Astrocyte (in vitro differentiated cells and primary cell): ENCODE measurements at regions not wholly inside any gene's neighbourhood (a gene's known extent, or its start where the extent isn't known, plus 50 kb on each side); places are given as distances from the start of the nearest gene placed in this dataset.
A peak's percentile ranks its signal among the peaks of the same experiment; 100 is the strongest.

ENCODE experiments used
- DNase-seq: peaks from one replicate; pipeline ENCODE4 v3.0.0-alpha.2; 2010; ENCODE audit warnings: low read depth
- FAIRE-seq: peaks from 2 replicates; lab custom pipeline; 2011; peaks lifted over from hg19 to GRCh38; lab: Jason Lieb, UNC
- H2AFZ ChIP-seq: 2 replicates; pipeline ENCODE4 v1.6.0; 2012; ENCODE audit warnings: low read depth, low read length, inconsistent platforms
- H3K27ac ChIP-seq: 2 replicates; pipeline ENCODE4 v1.5.1; 2011; ENCODE audit warnings: low read depth, low read length, inconsistent platforms
- H3K27me3 ChIP-seq: 2 replicates; pipeline ENCODE4 v1.6.0; 2011; ENCODE audit warnings: low read length, inconsistent platforms; ENCODE audit not compliant: insufficient read depth
- H3K36me3 ChIP-seq: 2 replicates; pipeline ENCODE4 v1.5.1; 2011; ENCODE audit warnings: low read length, inconsistent platforms; ENCODE audit not compliant: insufficient read depth
- H3K4me1 ChIP-seq: 2 replicates; pipeline ENCODE4 v1.5.1; 2011; ENCODE audit warnings: low read length, inconsistent platforms; ENCODE audit not compliant: insufficient read depth
- H3K4me2 ChIP-seq: 2 replicates; pipeline ENCODE4 v1.6.0; 2012; ENCODE audit warnings: low read length, inconsistent platforms
- H3K4me3 ChIP-seq: 2 replicates; pipeline ENCODE4 v1.5.1; 2011; ENCODE audit warnings: low read depth, mild to moderate bottlenecking, low read length, inconsistent platforms; ENCODE audit not compliant: insufficient read depth
- H3K79me2 ChIP-seq: 2 replicates; pipeline ENCODE4 v1.6.0; 2012; ENCODE audit warnings: mild to moderate bottlenecking, low read length, inconsistent platforms; ENCODE audit not compliant: insufficient read depth
- H3K9ac ChIP-seq: 2 replicates; pipeline ENCODE4 v1.6.0; 2012; ENCODE audit warnings: mild to moderate bottlenecking, low read length, inconsistent platforms
- H3K9me3 ChIP-seq: 2 replicates; pipeline ENCODE4 v1.5.1; 2012; ENCODE audit warnings: low read depth, mild to moderate bottlenecking, low read length, inconsistent platforms; ENCODE audit not compliant: insufficient read depth
- H4K20me1 ChIP-seq: 2 replicates; pipeline ENCODE4 v1.6.0; 2012; ENCODE audit warnings: low read length, inconsistent platforms; ENCODE audit not compliant: insufficient read depth
- H3K27ac Mint-ChIP-seq: one replicate; pipeline ENCODE4 v1.8.0; 2021; ENCODE audit warnings: mild to moderate bottlenecking, mixed read lengths; ENCODE audit not compliant: unreplicated experiment
- H3K27me3 Mint-ChIP-seq: one replicate; pipeline ENCODE4 v1.8.0; 2021; ENCODE audit warnings: low read depth, mixed read lengths; ENCODE audit not compliant: unreplicated experiment
- H3K36me3 Mint-ChIP-seq: one replicate; pipeline ENCODE4 v1.8.0; 2021; ENCODE audit warnings: low read depth, mixed read lengths; ENCODE audit not compliant: unreplicated experiment
- H3K4me1 Mint-ChIP-seq: one replicate; pipeline ENCODE4 v1.8.0; 2021; ENCODE audit warnings: low read depth, mixed read lengths; ENCODE audit not compliant: unreplicated experiment
- H3K4me3 Mint-ChIP-seq: one replicate; pipeline ENCODE4 v1.8.0; 2021; ENCODE audit warnings: mild to moderate bottlenecking, moderate library complexity, mixed read lengths; ENCODE audit not compliant: unreplicated experiment
- H3K9me3 Mint-ChIP-seq: one replicate; pipeline ENCODE4 v1.8.0; 2021; ENCODE audit warnings: mild to moderate bottlenecking, mixed read lengths; ENCODE audit not compliant: unreplicated experiment
- EZH2 ChIP-seq: IDR thresholded peaks from 2 replicates; pipeline ENCODE4 v1.6.1; 2012; ENCODE audit warnings: mild to moderate bottlenecking, low read length, inconsistent platforms; ENCODE audit not compliant: insufficient read depth
- TF ChIP-seq, protein P1 (sequence below): IDR thresholded peaks from 2 replicates; pipeline ENCODE4 v1.5.1; 2011; ENCODE audit warnings: low read depth, mild to moderate bottlenecking, inconsistent platforms, low read length, moderate library complexity; ENCODE audit not compliant: insufficient read depth

DNA sequence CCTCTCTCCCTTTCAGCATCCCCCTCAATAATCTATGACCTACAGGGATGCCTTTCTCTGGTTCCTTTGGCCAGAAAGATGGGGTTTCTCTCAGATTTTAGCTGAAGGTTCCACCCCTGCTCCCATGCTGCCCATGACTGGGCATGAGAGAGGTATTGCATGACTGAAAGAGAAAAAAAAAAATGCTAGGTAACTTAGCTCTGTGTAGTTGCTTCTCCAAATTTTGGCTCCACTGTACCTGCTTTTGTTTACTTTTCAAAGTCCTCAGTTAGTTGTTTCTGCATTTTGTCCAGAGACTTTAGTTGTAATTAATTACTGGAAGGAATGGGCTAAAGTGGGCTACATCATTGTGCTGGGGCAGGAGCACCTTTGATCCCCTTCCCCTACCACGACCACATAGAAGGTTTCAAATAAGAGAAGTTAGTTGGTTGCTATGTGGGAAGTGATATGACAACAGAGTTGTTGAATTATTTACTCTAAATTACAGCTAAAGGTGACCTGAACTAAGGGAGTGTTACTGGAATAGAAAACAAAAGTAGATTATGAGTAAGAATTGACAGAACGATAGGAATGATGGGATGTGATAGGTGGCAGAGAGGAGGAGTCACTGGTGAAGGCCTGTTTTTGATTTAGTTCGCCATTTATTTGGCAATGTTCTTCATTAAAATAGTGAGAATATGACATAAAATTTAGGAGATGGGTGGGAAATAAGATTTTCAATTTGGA lies 605.4 kb upstream of the NR2F2 start:
- TF ChIP-seq, protein P1, sequence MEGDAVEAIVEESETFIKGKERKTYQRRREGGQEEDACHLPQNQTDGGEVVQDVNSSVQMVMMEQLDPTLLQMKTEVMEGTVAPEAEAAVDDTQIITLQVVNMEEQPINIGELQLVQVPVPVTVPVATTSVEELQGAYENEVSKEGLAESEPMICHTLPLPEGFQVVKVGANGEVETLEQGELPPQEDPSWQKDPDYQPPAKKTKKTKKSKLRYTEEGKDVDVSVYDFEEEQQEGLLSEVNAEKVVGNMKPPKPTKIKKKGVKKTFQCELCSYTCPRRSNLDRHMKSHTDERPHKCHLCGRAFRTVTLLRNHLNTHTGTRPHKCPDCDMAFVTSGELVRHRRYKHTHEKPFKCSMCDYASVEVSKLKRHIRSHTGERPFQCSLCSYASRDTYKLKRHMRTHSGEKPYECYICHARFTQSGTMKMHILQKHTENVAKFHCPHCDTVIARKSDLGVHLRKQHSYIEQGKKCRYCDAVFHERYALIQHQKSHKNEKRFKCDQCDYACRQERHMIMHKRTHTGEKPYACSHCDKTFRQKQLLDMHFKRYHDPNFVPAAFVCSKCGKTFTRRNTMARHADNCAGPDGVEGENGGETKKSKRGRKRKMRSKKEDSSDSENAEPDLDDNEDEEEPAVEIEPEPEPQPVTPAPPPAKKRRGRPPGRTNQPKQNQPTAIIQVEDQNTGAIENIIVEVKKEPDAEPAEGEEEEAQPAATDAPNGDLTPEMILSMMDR = no peak
- no peak for TF ChIP-seq EZH2
- Histone ChIP-seq H3K27ac (no peak overlapping the region), H3K4me2 (no peak overlapping the region), H3K9me3 (no peaks in the 10 kb centered on the region), H3K36me3 (no peaks in the 10 kb centered on the region), H3K4me1 (no peaks in the 10 kb centered on the region), H4K20me1 (no peaks in the 10 kb centered on the region), H3K27me3 (no peaks in the 10 kb centered on the region), H3K9ac (no peak overlapping the region), H2AFZ (no peak overlapping the region), H3K79me2 (no peaks in the 10 kb centered on the region), H3K4me3 (no peak overlapping the region)
- Mint-ChIP-seq H3K4me3 (no peak overlapping the region), H3K27ac (no peak overlapping the region), H3K9me3 (peaks cover 4% of the 10 kb centered on the region), H3K27me3 (no peaks in the 10 kb centered on the region), H3K36me3 (no peaks in the 10 kb centered on the region), H3K4me1 (no peaks in the 10 kb centered on the region)
- FAIRE-seq (no peak), DNase-seq (no peak)

DNA sequence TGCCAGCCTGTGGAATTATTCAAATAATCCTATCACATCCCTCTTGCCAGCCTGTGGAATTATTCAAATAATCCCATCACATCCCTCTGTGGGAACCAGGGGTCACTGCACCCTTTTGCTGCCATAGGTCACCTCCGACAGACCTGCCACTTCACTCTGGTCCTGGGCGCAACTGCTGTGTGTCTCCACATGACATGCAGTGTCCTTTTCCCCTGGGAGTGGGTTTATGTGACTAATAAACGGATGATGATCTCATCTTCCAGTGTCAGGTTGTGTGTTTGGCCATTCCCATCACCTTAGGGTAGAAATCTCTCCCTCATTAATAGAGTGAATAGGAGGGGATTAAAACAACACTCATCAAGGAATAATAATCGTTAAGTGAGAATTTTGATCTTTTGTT lies 603.6 kb upstream of the NR2F2 start:
- Mint-ChIP-seq H3K4me3 (no peak overlapping the region), H3K4me1 (no peaks in the 10 kb centered on the region), H3K27ac (no peak overlapping the region), H3K36me3 (no peaks in the 10 kb centered on the region), H3K9me3 (peaks cover 4% of the 10 kb centered on the region), H3K27me3 (no peaks in the 10 kb centered on the region)
- no peak overlapping the region for H3K4me3 ChIP-seq
- no peaks in the 10 kb centered on the region for H3K4me1 ChIP-seq
- FAIRE-seq (no peak), DNase-seq (no peak)
- no peak overlapping the region for H3K27ac ChIP-seq
- H3K27me3 ChIP-seq = no peaks in the 10 kb centered on the region
- H4K20me1 ChIP-seq = no peaks in the 10 kb centered on the region
- H3K9me3 ChIP-seq = no peaks in the 10 kb centered on the region
- no peak overlapping the region for H2AFZ ChIP-seq
- H3K9ac ChIP-seq = no peak overlapping the region
- H3K4me2 ChIP-seq = no peak overlapping the region
- H3K79me2 ChIP-seq = no peaks in the 10 kb centered on the region
- H3K36me3 ChIP-seq = no peaks in the 10 kb centered on the region
- no peak for TF ChIP-seq EZH2
- TF ChIP-seq, protein P1 = no peak

DNA sequence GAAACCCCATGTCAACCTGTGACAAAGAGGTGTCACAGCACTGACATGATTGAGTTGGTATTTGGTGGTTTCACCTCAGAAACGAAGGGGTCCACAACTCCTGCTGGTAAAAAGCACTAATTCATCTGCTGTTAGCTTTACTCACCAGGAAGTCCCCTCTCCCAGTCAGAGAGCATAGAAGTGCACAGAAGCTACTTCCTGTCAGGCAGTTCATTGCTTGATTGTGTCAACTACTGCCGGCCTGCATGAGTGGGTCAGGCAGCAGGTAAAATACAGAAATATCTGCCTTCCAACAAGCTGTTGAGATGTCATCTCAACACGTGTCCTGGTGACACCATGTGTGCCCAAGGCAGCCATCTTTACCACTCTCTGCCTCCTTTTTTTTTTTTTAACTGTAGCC lies 596.6 kb upstream of the NR2F2 start:
- Mint-ChIP-seq H3K36me3 (no peaks in the 10 kb centered on the region), H3K4me1 (no peaks in the 10 kb centered on the region), H3K4me3 (no peak overlapping the region), H3K27me3 (peaks cover 6% of the 10 kb centered on the region), H3K27ac (peak overlapping the region; percentile 4), H3K9me3 (peaks cover 3% of the 10 kb centered on the region)
- Histone ChIP-seq H3K9me3 (no peaks in the 10 kb centered on the region), H3K9ac (no peak overlapping the region), H3K79me2 (no peaks in the 10 kb centered on the region), H3K4me1 (peaks cover 5% of the 10 kb centered on the region), H3K27me3 (no peaks in the 10 kb centered on the region), H2AFZ (no peak overlapping the region), H3K4me2 (no peak overlapping the region), H3K36me3 (no peaks in the 10 kb centered on the region), H3K4me3 (no peak overlapping the region), H3K27ac (no peak overlapping the region), H4K20me1 (no peaks in the 10 kb centered on the region)
- DNase-seq (no peak), FAIRE-seq (no peak)
- no peak for TF ChIP-seq EZH2
- TF ChIP-seq, protein P1 = no peak
